GM21528 (cell line): ENCODE measurements at regions not wholly inside any gene's neighbourhood (a gene's known extent, or its start where the extent isn't known, plus 50 kb on each side); places are given as distances from the start of the nearest gene placed in this dataset.
"Not testable (repeated sequence)": the region's sequence is repeated elsewhere in the genome, so short reads cannot be mapped to it uniquely, and the experiment has no call there.

Experiments
- ATAC-seq: cut with Tn5 transposase; IDR thresholded peaks from one replicate; pipeline ENCODE4 v1.9.1; 2021; ENCODE audit warnings: mild to moderate bottlenecking, moderate library complexity; ENCODE audit not compliant: unreplicated experiment, low FRiP score

DNA sequence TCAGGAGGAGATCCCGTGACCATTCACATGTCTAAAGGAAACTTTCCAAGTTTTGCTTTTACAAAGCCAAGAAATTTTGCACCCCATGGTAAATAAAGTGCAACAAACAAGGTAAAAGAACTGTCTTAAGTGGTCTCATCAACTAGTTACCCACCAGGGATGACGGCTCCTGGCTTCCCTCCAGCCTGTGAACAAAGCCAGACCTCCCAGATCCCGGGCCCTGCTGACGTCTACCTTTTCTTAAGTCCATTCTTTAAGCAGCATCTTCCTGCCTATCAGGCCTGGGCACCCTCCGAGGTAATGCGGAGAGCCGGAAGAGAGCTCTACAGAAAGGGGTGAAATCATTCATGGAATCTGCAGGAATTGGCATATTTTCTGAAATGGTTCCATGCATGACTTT lies 58.0 kb upstream of the DAAM1 start:
- no peak for ATAC-seq

- no peak for ATAC-seq
Measured at GRCh38 chr14:59131938-59132795, 56.3 kb upstream of the DAAM1 start.

DNA sequence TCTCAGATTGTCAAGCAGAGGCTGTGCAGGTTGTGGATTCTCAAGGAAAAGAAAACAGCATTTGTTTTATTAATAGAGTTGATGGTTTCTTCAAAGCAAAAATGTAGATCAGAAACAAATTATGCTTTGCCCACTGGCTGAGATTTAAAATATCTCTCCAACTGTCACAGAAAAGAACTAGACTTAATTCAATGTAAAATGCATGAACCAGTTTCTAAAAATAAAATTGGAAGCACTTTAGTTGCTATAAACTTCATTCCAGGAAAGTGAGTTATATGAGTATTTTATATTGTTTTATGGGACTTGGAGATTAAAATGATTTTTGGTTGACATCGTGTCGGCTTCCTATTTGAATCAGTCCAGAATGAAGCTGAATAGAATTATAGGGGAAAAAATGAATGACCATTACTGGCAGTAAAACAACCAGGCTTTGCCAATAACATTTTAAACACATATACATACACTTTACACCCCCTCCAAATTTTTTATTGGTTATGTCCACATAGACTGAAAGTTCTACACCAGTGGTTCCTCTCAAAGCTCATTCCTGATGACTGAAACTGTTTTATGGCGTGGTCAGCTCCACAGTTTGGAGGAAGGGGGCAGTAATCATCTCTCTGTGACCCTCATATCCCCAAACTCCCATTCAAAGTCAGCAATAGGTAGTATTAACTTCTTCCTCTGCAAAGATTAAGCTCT lies 55.5 kb upstream of the DAAM1 start:
- ATAC-seq, result no peak

DNA sequence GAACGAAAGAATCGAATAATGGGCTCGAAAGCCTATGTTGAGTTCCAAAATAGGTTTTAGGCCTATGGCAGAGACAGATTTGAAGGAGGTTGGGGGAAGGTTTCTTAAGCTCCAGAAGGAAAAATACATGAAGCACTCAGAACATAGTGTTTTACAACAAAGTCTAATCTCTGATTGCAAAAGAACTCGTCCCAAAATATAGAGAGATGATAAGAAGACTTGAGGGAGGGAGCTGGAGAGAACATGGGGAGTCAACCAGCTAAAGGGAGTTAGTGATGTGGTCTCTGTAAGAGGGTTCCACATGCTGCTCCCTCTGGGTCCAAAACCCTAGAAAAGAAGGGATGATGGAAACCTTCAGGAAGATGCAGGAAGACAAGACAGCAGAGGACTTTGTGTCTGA lies 54.8 kb upstream of the DAAM1 start:
- ATAC-seq, result no peak

DNA sequence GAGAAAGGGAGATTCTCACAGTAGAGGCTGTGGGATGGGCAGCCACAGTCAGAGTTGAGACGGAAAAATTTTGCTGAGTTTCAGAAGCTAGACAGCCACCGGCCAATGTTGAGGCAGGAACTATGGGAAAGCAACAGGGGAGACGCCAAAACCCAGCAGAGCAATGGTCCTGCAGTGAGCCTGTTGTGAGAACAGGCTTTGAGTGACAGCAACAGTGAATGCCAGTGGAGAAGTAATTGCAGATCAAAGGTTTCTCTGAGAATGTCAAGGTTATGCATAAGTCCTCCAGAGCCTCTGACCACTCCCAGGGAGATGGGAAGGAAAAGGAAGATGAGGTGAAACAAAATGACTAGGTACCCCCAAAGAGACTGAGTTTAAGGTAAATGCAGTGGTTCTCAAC lies 54.2 kb upstream of the DAAM1 start:
- ATAC-seq, result no peak

DNA sequence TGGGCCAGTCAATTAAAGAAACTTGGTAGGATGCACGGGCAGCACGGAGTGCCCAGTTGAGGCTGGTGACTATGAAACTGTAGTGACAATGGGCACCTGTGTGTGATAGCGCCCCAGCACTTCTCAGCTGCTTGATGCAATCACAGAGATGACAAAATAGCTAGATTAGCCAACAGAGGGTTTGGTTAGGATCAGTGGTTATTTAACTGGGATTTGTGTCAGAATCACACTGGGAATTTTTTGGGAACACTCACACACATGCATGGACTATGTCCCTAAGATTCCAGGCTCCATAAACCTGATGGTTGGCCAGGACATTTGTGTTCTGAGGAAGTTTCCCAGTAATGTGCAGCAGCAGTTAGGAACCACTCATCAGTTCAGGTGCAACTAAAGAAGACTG lies 51.2 kb upstream of the DAAM1 start:
- ATAC-seq, result no peak

DNA sequence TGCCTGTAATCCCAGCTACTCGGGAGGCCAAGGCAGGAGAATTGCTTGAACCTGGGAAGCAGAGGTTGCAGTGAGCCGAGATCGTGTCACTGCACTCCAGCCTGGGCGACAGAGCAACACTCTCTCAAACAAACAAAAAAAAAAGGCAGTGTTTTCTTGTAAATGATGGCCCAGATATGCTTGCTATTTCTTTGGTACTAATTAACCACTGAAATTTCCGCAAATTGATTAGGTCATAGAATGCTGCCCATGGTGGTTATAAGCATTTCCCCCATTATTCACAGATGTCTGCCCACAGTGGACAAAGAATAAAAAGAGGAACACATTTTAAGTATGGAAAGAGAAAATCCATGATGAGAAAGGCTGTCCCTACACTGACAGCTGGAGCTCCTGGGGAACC lies 49.9 kb upstream of the DAAM1 start:
- not testable (repeated sequence) for ATAC-seq
